MCF 10A (cell line): ENCODE measurements at regions not wholly inside any gene's neighbourhood (a gene's known extent, or its start where the extent isn't known, plus 50 kb on each side); places are given as distances from the start of the nearest gene placed in this dataset.

ENCODE experiments used
- BruUV-seq: library from RNA; stranded (reverse); fragments of 400-500 nt; replicated peaks from 2 replicates; lab custom pipeline; 2021; lab: Mats Ljungman, UMichigan
- CTCF ChIA-PET: fragments of 300-600 bp; sonication (Branson Sonifier 250); formaldehyde crosslinking; extraction: SDS; loops from one replicate; lab custom pipeline; 2021; ENCODE audit warnings: antibody characterized with exemption, inconsistent platforms; lab: Yijun Ruan, JAX
- POLR2A ChIA-PET: fragments of 300-600, 350-650 bp; sonication (Branson Sonifier 250); formaldehyde crosslinking; extraction: SDS; loops from one replicate; lab custom pipeline; 2020; ENCODE audit warnings: antibody characterized with exemption, inconsistent platforms; lab: Yijun Ruan, JAX
- DNase-seq: peaks from one replicate; pipeline ENCODE4 v3.0.0-alpha.2; 2018; ENCODE audit not compliant: unreplicated experiment
- H3K27ac Mint-ChIP-seq: one replicate; pipeline ENCODE4 v1.8.0; 2022; ENCODE audit warnings: mild to moderate bottlenecking, low read depth, mixed read lengths; ENCODE audit not compliant: unreplicated experiment
- H3K27me3 Mint-ChIP-seq: one replicate; pipeline ENCODE4 v1.8.0; 2022; ENCODE audit warnings: mixed read lengths; ENCODE audit not compliant: insufficient read depth, unreplicated experiment
- H3K36me3 Mint-ChIP-seq: one replicate; pipeline ENCODE4 v1.8.0; 2022; ENCODE audit warnings: mild to moderate bottlenecking, moderate library complexity, mixed read lengths; ENCODE audit not compliant: insufficient read depth, unreplicated experiment
- H3K4me1 Mint-ChIP-seq: one replicate; pipeline ENCODE4 v1.8.0; 2022; ENCODE audit warnings: mixed read lengths; ENCODE audit not compliant: insufficient read depth, unreplicated experiment
- H3K4me3 Mint-ChIP-seq: one replicate; pipeline ENCODE4 v1.8.0; 2022; ENCODE audit warnings: mild to moderate bottlenecking, moderate library complexity, mixed read lengths; ENCODE audit not compliant: unreplicated experiment
- H3K9me3 Mint-ChIP-seq: one replicate; pipeline ENCODE4 v1.8.0; 2022; ENCODE audit warnings: mixed read lengths; ENCODE audit not compliant: unreplicated experiment
- CTCF ChIP-seq: fragments of 200-600 bp; IDR thresholded peaks from one replicate; pipeline ENCODE4 v1.8.0; 2022; ENCODE audit warnings: antibody characterized with exemption, mild to moderate bottlenecking; ENCODE audit not compliant: unreplicated experiment
- intact Hi-C: fragments of 100-400 bp; cut with micrococcal nuclease; formaldehyde crosslinking; loops from 2 replicates; pipeline ENCODE4 v1.14.1; 2022

- H3K4me3 Mint-ChIP-seq: no peak overlapping the region
- no peak for DNase-seq
- H3K27ac Mint-ChIP-seq: no peak overlapping the region
- H3K36me3 Mint-ChIP-seq: no peaks in the 10 kb centered on the region
- POLR2A ChIA-PET: no interaction called here
- CTCF ChIA-PET: interaction anchor here (0.5 kb wide), 1 partner anchor 40 kb away, joined by 4 read pairs; no protein-coding TSS in a partner anchor
- intact Hi-C loops: no loop called here
- TF ChIP-seq CTCF: no peak
- no peaks in the 10 kb centered on the region for H3K4me1 Mint-ChIP-seq
- H3K27me3 Mint-ChIP-seq: no peaks in the 10 kb centered on the region
- H3K9me3 Mint-ChIP-seq: no peaks in the 10 kb centered on the region
- no TSS peak for BruUV-seq
Observed at GRCh38 chr3:82783194-82783593, 1021.7 kb upstream of the GBE1 start.

- ChIA-PET POLR2A (no interaction called here), CTCF (no interaction called here)
- Mint-ChIP-seq H3K9me3 (no peaks in the 10 kb centered on the region), H3K4me3 (no peak overlapping the region), H3K27ac (no peak overlapping the region), H3K36me3 (no peaks in the 10 kb centered on the region), H3K4me1 (no peaks in the 10 kb centered on the region), H3K27me3 (no peaks in the 10 kb centered on the region)
- no peak for DNase-seq
- TF ChIP-seq CTCF: no peak
- no TSS peak for BruUV-seq
- intact Hi-C loops: no loop called here
Observed at GRCh38 chr3:82773207-82773606, 1011.8 kb upstream of the GBE1 start.

GRCh38 chr3:82764521-82764920 lies 1003.1 kb upstream of the GBE1 start:
- H3K27ac Mint-ChIP-seq: no peak overlapping the region
- POLR2A ChIA-PET: interaction anchor here (1.0 kb wide), 1 partner anchor 14 kb away, joined by 3 read pairs; no protein-coding TSS in a partner anchor
- no peaks in the 10 kb centered on the region for H3K4me1 Mint-ChIP-seq
- no peak for DNase-seq
- no peaks in the 10 kb centered on the region for H3K9me3 Mint-ChIP-seq
- H3K27me3 Mint-ChIP-seq: no peaks in the 10 kb centered on the region
- no peaks in the 10 kb centered on the region for H3K36me3 Mint-ChIP-seq
- BruUV-seq: no TSS peak
- CTCF ChIA-PET: no interaction called here
- intact Hi-C loops: no loop called here
- TF ChIP-seq CTCF: no peak
- H3K4me3 Mint-ChIP-seq: no peak overlapping the region

GRCh38 chr3:82761858-82762257 lies 1000.4 kb upstream of the GBE1 start:
- Mint-ChIP-seq H3K9me3 (no peaks in the 10 kb centered on the region), H3K27ac (no peak overlapping the region), H3K4me3 (no peak overlapping the region), H3K36me3 (no peaks in the 10 kb centered on the region), H3K4me1 (no peaks in the 10 kb centered on the region), H3K27me3 (no peaks in the 10 kb centered on the region)
- ChIA-PET CTCF (no interaction called here), POLR2A (no interaction called here)
- no peak for TF ChIP-seq CTCF
- BruUV-seq: no TSS peak
- intact Hi-C loops: no loop called here
- no peak for DNase-seq
